HG02678 (cell line): ENCODE measurements at regions not wholly inside any gene's neighbourhood (a gene's known extent, or its start where the extent isn't known, plus 50 kb on each side); places are given as distances from the start of the nearest gene placed in this dataset.

Experiments used
- ATAC-seq: cut with Tn5 transposase; IDR thresholded peaks from one replicate; pipeline ENCODE4 v1.9.1; 2021; ENCODE audit warnings: mild to moderate bottlenecking, moderate library complexity; ENCODE audit not compliant: unreplicated experiment

DNA sequence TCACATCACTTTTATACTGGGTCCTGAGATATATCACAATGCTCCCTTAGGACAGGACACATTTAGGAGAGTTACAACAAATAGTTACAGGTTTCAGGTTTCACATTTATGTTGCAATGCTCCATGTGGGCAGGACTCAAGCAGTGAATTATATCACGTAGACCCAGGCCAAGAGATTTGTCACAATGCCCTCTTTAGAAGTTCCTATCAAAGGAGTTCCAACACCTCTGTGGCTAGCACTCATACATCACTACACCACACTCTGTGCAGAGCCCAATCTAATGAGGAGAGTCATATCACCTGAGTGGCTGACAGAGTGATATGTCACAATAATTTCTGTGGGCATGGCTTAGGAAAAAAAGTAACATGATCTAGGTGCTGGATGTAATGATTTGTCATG is 1068.2 kb upstream of the AMELY start:
- ATAC-seq: no peak

DNA sequence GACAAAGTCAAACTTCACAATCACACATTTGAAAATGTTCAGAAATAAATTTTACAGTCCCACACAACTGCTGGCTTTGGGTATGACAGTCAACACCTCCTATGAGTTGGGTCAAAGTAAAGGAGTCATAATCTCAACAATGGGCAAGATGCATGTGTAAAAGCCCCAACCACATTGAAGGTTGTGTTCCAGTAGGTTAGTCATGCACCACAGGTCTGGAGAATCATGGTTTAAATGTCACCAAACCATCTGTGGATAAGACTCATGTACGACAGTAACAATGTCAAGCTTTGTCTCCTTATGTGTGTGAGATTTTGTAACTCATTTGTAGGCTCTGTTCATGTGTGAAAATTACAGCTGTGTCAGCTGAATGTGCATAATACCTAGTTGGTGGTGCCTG is 1065.7 kb upstream of the AMELY start:
- no peak for ATAC-seq

DNA sequence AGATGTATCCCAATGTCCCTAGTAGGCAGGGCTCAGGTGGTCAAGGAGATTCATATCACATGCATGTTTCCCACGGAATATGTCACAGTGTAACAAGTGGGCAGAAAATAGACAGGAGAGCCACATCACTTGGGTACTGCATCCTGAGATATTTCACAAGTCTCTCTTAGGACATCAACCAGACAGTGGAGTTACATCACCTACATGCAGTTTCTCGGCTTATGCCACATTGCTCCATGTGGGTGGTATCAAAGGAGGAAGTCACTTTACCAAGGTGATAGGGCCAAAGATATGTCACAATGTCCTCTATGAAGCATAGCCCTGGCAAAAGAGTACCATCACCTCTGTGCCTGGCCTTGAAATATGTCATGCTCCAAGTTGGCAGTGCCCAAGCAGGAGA is 1056.7 kb upstream of the AMELY start:
- ATAC-seq: no peak

DNA sequence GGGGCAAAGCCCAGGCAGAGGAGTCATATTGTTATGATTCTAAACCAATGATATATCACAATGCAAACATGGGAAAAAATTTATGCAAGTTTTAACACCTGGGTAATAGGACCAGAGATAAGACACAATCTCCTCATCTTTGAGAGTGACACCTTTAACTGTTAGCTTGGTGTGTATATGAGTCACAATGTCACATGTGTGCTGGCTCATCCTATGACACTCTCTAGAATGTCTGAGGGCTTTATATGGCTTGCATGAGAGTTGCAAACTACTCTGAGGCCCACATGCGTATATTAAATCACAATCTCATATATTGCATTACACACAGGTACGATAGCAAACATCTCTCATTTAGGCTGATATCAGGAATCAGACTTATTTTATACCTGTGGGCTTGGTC is 1055.4 kb upstream of the AMELY start:
- ATAC-seq: no peak

DNA sequence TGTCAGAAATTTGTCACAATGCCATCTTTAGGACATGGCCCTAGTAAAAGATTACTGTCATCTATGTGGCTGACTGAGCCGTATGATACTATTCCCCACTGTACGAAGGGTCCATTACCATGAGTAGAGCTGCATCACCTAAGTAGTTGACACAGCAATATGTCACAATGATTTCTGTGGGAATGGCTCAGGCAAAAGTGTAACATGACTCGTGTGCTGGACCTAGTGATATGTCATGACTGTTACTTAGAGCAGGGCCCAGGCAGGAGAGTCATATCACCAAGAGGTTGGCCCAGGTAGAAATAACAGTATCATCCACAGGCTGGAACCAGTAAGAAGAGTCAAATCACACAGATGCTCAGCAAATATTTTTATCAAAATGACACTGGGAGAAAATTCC is 1051.8 kb upstream of the AMELY start:
- ATAC-seq: no peak

DNA sequence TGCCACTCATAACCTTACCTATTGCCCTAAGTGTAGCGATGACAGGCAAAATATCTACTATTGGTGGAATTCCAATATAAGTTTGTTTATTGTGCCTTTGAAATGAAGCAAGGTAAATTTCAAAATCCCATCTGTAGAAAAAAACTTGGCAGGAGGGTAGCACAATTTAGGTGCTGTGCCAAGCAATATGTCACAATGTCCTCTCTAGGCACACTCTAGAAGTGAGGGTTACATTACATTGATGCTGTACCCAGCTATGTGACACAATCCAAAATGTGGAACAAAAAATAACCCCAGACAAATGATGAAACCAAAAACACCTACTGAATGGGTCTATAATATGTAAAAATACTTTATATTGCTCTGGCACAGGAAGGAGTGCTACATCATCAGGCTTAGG is 1050.8 kb upstream of the AMELY start:
- ATAC-seq: no peak

DNA sequence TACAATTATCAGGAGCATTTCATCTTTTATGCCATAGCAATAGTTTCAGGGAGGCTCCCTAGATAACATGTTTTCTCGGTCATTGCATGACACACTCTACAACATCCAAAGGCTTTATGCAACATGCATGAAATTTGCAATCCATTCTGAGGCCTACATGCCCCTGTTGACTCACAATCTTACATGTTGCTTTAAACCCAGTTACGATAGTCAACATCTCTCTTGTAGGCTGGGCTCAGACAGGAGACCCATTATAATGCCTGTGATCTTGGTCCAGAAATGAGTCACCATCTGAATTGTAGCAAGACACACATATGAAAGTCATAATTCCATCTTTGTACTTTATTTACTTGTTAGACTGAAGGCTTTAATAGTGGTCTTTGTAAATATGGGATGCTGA is 1050.3 kb upstream of the AMELY start:
- ATAC-seq: no peak

DNA sequence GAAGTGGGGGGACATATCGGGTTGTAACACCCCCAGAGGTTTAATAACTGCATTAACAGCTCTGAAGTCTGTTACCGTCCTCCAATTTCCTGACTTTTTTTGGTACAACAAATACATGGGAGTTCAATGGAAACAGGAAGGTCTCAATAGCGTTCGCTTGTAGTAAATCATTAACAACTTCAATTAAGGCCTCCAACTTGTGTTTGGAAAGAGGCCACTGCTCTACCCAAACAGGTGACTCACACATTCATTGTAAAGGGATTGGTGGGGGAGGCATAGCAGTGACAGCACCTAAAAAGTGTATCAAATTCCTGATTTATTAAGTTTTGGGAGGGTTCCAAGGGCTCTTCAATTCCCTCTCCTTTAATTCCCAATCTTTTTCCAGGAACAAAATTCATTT is 1046.2 kb upstream of the AMELY start:
- no peak for ATAC-seq

DNA sequence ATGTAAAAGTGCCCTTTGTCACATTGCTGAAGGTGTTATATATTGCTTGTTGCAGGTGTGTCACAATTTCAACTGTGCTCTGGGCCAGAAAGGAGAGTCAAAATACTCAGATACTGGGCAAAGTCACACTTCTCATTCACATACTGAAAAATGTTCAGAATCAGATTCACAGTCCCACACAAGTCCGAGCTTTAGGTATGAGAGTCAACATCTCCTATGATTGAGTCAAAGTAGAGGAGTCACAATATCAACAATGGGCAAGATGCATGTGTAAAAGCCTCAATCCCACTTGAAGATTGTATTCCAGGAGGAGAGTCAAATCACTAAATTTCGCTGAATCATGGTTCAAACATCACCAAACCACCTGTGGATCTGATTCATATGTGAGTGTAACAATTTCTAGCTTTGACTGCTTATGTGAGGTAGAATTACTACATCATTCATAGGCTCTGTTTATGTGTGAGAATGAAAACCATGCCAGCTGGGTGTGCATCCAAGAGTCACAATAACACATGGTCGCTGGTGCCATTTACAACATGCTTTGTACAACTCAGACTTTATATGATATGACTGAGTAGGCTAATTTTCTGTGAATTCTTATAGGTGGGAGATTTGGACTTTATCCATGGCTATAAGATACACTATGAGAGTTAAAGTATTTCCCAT is 1039.8 kb upstream of the AMELY start:
- ATAC-seq: no peak

DNA sequence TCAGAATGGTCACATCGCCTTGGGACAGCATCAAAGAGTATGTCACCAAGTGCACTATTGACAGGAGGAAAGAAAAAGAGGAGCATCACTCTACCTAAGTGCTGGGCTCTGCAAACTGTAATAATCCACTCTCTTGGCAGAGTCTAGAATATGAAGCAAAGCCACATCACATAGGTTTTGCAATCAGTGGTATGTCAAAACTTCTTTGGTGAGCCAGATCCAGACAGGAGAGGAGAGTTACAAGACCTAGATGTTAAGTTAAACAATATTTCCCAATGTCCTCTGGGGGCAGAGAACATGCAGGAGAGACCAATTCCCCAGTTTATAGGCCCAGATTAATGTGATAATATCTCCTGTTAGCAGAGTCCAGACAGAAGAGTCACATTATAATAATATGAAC is 1032.6 kb upstream of the AMELY start:
- no peak for ATAC-seq

DNA sequence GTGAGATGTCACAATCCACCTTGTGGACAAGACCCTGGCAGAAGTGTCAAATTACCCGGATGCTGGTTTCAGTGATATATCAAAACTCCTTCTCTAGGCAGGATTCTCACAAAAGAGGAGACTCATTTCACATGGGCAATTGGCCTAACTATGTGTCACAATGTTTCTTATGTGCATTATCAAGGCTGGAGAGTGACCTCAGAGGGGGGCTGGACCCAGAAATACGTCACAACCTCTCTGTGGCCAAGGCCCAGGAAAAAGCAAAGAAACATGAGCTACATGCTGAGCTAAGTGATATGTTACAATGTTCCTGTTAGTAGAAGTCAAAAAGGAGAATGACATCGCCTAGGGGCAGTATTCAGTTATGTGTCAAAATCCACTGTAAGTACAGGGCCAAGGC is 1031.2 kb upstream of the AMELY start:
- no peak for ATAC-seq

DNA sequence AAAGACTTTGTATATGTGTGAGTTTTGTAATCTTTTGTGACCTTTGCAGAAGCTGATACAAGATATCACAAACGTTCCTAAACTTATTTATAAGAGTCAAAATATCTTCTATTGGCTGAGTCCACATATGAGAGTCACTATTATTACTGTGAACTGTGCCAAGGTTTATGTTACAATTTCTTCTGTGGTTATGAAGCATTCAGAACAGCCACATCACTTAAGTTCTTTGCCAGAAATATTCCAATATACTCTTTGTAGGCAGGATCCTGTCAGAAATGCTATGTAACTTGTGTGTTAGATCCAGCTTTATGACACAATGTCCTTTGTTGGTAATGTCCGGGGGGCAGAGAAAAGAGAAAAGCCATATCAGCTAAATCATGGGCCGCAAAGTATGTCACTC is 1030.3 kb upstream of the AMELY start:
- ATAC-seq: no peak

DNA sequence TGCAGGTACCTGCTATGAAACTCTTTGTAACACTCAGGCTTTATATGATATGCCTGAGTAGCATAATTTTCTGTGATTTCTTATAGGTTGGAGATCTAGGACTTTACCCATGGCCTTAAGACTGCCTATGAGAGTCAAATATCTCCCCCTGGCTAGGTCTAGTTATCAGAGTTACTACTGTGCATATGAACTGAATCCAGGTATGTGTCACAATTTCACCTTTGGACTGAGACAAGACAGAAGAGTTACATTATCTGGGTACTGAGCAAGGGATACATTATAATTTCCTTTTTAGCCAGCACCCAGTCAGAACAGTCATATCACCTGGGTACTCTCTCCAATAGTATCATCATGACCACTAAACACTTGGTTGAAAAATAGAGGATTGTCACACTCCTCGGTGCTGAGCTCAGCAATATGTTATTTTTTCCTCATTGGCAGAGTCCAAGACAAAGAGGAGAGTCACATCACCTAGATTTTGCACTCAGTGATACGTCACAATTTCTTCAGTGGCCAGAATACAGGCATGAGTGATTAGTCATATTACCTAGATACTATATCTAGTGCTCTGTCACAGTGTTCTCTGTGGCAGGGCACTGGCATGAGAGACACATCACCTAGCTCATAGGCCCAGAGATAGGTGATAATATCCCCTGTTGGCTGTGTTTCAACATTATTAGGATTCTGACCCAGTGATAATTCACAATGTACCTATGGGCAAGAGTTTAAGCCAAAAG is 1027.6 kb upstream of the AMELY start:
- no peak for ATAC-seq

DNA sequence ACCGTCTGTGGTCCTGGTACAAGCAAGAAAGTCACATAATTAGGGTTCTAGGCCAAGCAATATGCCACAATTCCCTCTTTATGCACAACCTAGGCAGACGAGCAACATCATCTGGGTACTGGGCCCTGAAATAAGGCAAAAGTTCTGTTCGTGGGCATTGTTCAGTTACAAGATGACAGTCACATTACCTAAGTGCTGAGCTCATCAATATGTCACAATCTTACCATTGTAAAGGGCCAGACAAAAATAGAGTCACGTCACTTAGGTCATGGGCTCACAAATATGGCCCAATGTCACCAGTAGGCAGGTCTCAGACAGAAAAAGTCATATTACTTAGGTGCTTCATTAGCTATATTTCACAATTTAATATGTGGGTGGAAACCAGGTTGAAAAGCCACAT is 1025.3 kb upstream of the AMELY start:
- ATAC-seq: no peak

DNA sequence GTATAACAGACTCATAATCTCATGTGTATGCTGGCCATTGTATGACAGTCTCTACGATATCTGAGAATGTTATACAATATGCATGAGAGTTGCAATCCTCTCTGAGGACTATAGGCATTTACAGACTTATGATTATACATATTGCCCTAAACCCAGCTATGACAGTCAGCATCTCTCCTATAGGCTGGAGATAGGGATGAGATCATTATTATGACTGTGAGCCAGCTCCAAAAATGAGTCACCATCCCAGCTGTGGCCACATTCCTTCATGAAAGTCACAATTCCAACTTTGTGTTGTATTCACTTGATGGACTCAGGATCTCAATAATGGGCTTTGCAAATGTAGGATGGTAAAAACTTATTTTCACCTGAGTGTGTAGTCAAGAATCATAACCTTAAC is 1024.5 kb upstream of the AMELY start:
- ATAC-seq: no peak

DNA sequence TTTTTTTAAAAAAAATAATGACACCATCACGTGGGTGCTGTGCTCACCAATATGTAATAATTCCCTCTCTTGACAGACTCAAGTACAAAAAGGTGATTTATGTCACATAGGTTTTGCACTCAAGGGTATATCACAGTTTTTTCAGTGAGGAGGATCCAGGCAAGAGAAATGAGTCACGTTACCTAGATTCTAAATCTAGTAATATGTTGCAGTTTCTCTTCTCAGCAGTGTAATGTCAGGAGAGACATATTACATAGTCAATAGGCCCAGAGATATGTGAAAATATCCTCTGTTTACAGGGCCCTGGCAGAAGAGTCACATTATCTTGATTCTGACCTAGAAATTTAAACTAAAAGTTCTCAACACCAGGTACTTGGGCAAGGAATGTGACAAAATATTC is 1024.1 kb upstream of the AMELY start:
- ATAC-seq: no peak

DNA sequence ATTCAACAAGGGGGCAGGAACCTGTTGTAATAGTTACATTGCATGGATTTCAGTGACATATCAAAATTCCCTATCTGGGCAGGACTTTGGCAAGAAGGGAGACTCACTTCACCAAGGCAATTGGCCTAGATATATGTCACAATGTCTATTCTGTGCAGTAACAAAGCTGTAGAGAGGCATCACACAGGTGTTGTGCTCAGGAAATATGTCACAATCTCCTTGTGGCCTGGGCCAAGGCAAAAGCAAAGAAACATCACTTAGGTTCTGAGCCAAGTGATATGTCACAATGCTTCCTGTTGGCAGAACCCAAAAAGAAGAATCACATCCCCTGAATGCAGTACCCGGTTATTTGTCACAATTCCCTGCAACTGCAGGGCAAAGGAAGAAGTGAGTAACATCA is 1020.9 kb upstream of the AMELY start:
- no peak for ATAC-seq

DNA sequence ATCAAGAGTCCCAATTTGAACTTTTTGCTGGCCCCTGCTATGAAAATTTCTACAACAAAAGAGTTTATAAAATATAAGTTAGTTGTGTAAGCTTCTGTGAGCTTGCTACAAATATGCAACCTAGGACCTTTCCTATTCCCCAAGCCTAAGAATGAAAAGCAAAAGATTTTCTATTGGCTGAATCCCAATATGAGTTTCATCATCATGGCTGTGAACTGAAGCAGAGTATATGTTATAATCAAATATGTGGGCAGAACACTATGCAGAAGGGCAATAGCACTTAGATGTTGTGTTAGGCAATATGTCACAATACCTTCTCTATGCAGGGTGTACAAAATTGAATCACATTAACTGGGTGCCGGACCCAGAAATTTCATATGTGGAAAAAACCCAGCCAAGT is 1018.3 kb upstream of the AMELY start:
- ATAC-seq: no peak

DNA sequence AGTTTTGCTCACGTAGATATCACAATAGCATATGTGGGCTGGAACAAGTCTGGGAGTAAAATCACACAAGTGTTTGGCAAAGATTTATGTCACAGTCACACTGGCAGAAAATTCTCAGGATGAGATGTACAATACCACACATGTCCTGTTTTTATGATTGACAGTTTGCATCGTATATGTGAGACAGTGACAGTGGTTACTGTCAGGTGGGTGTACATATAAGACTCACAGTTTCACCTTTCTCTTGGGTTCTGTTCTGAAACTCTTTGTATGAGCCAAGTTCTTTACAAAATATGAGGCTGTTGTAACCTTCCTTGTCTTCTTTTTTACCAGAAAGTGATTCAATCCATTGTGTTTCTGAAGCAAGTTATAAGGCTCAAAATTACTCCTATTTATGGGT is 1012.5 kb upstream of the AMELY start:
- ATAC-seq: no peak

DNA sequence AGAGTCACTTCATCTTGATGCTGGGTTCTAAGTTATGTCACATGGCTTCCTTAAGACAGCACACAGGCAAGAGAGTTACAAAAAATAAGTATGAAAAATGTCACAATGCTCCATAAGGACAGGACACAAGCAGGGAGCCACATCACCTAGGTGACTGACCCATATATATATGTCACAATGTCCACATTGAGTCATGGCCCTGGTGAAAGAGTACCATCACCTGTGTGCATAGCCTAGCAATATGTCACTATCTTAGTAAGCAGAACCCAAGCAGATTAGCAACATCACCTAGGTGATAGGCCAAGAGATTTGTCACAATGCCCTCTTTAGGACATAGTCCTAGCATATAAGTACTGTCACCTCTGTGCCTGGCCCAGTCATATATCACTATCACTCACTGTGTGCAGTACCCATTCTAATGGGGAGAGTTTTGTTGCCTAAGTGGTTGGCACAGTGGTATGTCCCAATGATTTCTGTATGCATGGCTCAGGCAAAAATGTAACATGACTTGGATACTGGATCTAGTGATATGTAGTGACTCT is 1012.0 kb upstream of the AMELY start:
- ATAC-seq: no peak

DNA sequence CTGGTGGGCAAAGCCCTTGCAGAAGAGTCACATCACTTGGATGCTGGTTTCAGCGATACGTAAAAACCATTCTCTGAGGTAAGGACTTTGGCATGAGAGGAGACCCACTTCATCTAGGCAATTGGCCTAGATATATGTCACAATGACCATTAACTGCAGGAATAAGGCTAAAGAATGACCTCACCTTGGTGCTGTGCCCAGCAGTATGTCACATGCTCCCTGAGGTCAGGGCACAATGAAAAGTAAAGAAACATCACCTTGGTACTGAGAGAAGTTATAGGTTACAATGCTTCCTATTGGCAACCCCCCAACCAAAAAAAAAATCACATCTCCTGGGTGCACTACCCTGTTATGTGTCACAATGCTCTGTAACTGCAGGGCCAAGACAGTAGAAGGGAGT is 1008.8 kb upstream of the AMELY start:
- no peak for ATAC-seq

DNA sequence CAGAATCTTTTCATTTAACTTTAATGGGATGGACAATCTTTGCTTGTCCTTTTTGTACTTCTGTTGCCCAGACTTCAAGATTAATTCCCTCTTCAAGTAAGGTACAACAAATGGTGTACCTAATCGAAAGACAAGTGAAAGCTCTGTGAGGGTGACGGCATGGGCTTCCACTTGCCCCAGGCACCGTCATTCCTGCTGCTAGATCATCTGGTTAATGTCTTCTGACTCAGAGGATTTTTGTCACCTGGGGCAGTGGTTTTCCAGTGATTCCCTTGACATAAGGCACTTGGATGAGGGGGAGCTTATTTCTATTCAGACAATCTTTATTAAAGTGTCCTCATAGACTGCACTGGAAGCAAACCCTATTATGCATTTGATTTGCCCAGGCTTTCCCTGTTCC is 977.0 kb upstream of the AMELY start:
- no peak for ATAC-seq

DNA sequence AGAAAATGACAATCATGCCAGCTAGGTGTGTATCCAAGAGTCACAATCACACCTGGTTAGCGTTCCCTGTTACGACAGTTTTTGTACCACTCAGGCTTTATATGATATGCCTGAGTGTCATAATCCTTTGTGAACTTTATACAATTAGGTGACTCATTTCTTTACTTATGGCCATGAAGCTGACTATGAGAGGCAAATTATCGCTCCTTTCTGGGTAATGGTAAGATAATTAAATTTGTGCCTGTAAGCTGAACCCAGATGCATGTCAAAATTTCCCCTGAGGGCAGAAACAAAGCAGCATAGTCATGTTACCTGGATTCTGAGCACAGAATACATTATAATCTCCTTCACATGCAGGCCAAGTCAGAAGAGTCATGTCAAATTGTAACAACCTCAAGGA is 970.1 kb upstream of the AMELY start:
- ATAC-seq: no peak
